Activated CD4-positive, alpha-beta memory T cell treated with anti-CD3 and anti-CD28 coated beads for 36 hours (primary cell): ENCODE measurements at regions not wholly inside any gene's neighbourhood (a gene's known extent, or its start where the extent isn't known, plus 50 kb on each side); places are given as distances from the start of the nearest gene placed in this dataset.

Experiments used
- CTCF ChIA-PET: fragments of 350-600 bp; sonication (Branson Sonifier 250); formaldehyde crosslinking; loops from one replicate; lab custom pipeline; 2021; ENCODE audit warnings: antibody characterized with exemption, inconsistent platforms; lab: Charles Lee
- POLR2A ChIA-PET: fragments of 350-600 bp; sonication (Branson Sonifier 250); formaldehyde crosslinking; loops from one replicate; lab custom pipeline; 2021; ENCODE audit warnings: antibody characterized with exemption; lab: Charles Lee
- DNase-seq: peaks from one replicate; pipeline ENCODE4 v3.0.0-alpha.2; 2020
- H3K27ac Mint-ChIP-seq: one replicate; pipeline ENCODE4 v1.8.0; 2021; ENCODE audit warnings: mixed read lengths
- H3K27me3 Mint-ChIP-seq: one replicate; pipeline ENCODE4 v1.8.0; 2021; ENCODE audit warnings: mixed read lengths
- H3K36me3 Mint-ChIP-seq: one replicate; pipeline ENCODE4 v1.8.0; 2021; ENCODE audit warnings: mixed read lengths
- H3K4me1 Mint-ChIP-seq: one replicate; pipeline ENCODE4 v1.8.0; 2021; ENCODE audit warnings: low read depth, mixed read lengths
- H3K4me3 Mint-ChIP-seq: one replicate; pipeline ENCODE4 v1.8.0; 2021; ENCODE audit warnings: mild to moderate bottlenecking, mixed read lengths
- H3K9me3 Mint-ChIP-seq: one replicate; pipeline ENCODE4 v1.8.0; 2021; ENCODE audit warnings: mixed read lengths
- intact Hi-C: fragments of 100-400 bp; cut with micrococcal nuclease; formaldehyde crosslinking; loops from one replicate; pipeline ENCODE4 v1.15.1; 2023

GRCh38 chr16:65842067-65842466 is 524.4 kb upstream of the CDH5 start:
- no peaks in the 10 kb centered on the region for H3K9me3 Mint-ChIP-seq
- ChIA-PET CTCF (no interaction called here), POLR2A (no interaction called here)
- no peaks in the 10 kb centered on the region for H3K36me3 Mint-ChIP-seq
- intact Hi-C loops: no loop called here
- no peak for DNase-seq
- H3K4me3 Mint-ChIP-seq: no peak overlapping the region
- no peak overlapping the region for H3K27ac Mint-ChIP-seq
- H3K27me3 Mint-ChIP-seq: no peaks in the 10 kb centered on the region
- no peaks in the 10 kb centered on the region for H3K4me1 Mint-ChIP-seq

- Mint-ChIP-seq H3K36me3 (no peaks in the 10 kb centered on the region), H3K27ac (no peak overlapping the region), H3K27me3 (no peaks in the 10 kb centered on the region), H3K4me1 (no peaks in the 10 kb centered on the region), H3K9me3 (no peaks in the 10 kb centered on the region), H3K4me3 (no peak overlapping the region)
- DNase-seq: no peak
- ChIA-PET POLR2A (no interaction called here), CTCF (no interaction called here)
- intact Hi-C loops: no loop called here
Observed at GRCh38 chr16:65838001-65838400, 528.5 kb upstream of the CDH5 start.

- Mint-ChIP-seq H3K27me3 (no peaks in the 10 kb centered on the region), H3K9me3 (no peaks in the 10 kb centered on the region), H3K27ac (no peak overlapping the region), H3K4me1 (no peaks in the 10 kb centered on the region), H3K36me3 (no peaks in the 10 kb centered on the region), H3K4me3 (no peak overlapping the region)
- POLR2A ChIA-PET: no interaction called here
- CTCF ChIA-PET: no interaction called here
- no peak for DNase-seq
- intact Hi-C loops: no loop called here
Observed at GRCh38 chr16:65837464-65837863, 529.0 kb upstream of the CDH5 start.

GRCh38 chr16:65834688-65835087 is 531.8 kb upstream of the CDH5 start:
- H3K4me1 Mint-ChIP-seq: no peaks in the 10 kb centered on the region
- no peaks in the 10 kb centered on the region for H3K27me3 Mint-ChIP-seq
- DNase-seq: no peak
- intact Hi-C loops: no loop called here
- H3K9me3 Mint-ChIP-seq: no peaks in the 10 kb centered on the region
- H3K27ac Mint-ChIP-seq: no peak overlapping the region
- H3K36me3 Mint-ChIP-seq: no peaks in the 10 kb centered on the region
- H3K4me3 Mint-ChIP-seq: no peak overlapping the region
- ChIA-PET CTCF (no interaction called here), POLR2A (no interaction called here)

- Mint-ChIP-seq H3K4me1 (no peaks in the 10 kb centered on the region), H3K27me3 (no peaks in the 10 kb centered on the region), H3K36me3 (no peaks in the 10 kb centered on the region), H3K4me3 (no peak overlapping the region), H3K27ac (no peak overlapping the region), H3K9me3 (no peaks in the 10 kb centered on the region)
- intact Hi-C loops: no loop called here
- DNase-seq: no peak
- ChIA-PET POLR2A (interaction anchor here (0.7 kb wide), 1 partner anchor 25 kb away, joined by 4 read pairs; no protein-coding TSS in a partner anchor), CTCF (no interaction called here)
Observed at GRCh38 chr16:65833171-65833871, 533.2 kb upstream of the CDH5 start.

GRCh38 chr16:65832679-65833078 is 533.8 kb upstream of the CDH5 start:
- no peak overlapping the region for H3K27ac Mint-ChIP-seq
- no peak overlapping the region for H3K4me3 Mint-ChIP-seq
- H3K36me3 Mint-ChIP-seq: no peaks in the 10 kb centered on the region
- intact Hi-C loops: no loop called here
- H3K9me3 Mint-ChIP-seq: no peaks in the 10 kb centered on the region
- no peaks in the 10 kb centered on the region for H3K4me1 Mint-ChIP-seq
- CTCF ChIA-PET: no interaction called here
- POLR2A ChIA-PET: no interaction called here
- no peak for DNase-seq
- H3K27me3 Mint-ChIP-seq: no peaks in the 10 kb centered on the region

- POLR2A ChIA-PET: no interaction called here
- no peaks in the 10 kb centered on the region for H3K36me3 Mint-ChIP-seq
- CTCF ChIA-PET: no interaction called here
- peaks cover 2% of the 10 kb centered on the region for H3K27me3 Mint-ChIP-seq
- H3K9me3 Mint-ChIP-seq: no peaks in the 10 kb centered on the region
- DNase-seq: no peak
- no peaks in the 10 kb centered on the region for H3K4me1 Mint-ChIP-seq
- no peak overlapping the region for H3K4me3 Mint-ChIP-seq
- intact Hi-C loops: no loop called here
- H3K27ac Mint-ChIP-seq: no peak overlapping the region
Observed at GRCh38 chr16:65831903-65832666, 534.4 kb upstream of the CDH5 start.

- H3K4me3 Mint-ChIP-seq: no peak overlapping the region
- intact Hi-C loops: no loop called here
- DNase-seq: no peak
- ChIA-PET CTCF (no interaction called here), POLR2A (no interaction called here)
- H3K27me3 Mint-ChIP-seq: peaks cover 2% of the 10 kb centered on the region
- no peaks in the 10 kb centered on the region for H3K4me1 Mint-ChIP-seq
- no peaks in the 10 kb centered on the region for H3K36me3 Mint-ChIP-seq
- H3K9me3 Mint-ChIP-seq: no peaks in the 10 kb centered on the region
- H3K27ac Mint-ChIP-seq: no peak overlapping the region
Observed at GRCh38 chr16:65829076-65829475, 537.4 kb upstream of the CDH5 start.

GRCh38 chr16:65828296-65828695 is 538.2 kb upstream of the CDH5 start:
- CTCF ChIA-PET: no interaction called here
- Mint-ChIP-seq H3K27me3 (peaks cover 2% of the 10 kb centered on the region), H3K27ac (no peak overlapping the region), H3K4me3 (no peak overlapping the region), H3K36me3 (no peaks in the 10 kb centered on the region), H3K4me1 (no peaks in the 10 kb centered on the region), H3K9me3 (no peaks in the 10 kb centered on the region)
- POLR2A ChIA-PET: no interaction called here
- intact Hi-C loops: no loop called here
- DNase-seq: no peak

- H3K4me3 Mint-ChIP-seq: no peak overlapping the region
- peaks cover 2% of the 10 kb centered on the region for H3K27me3 Mint-ChIP-seq
- H3K9me3 Mint-ChIP-seq: no peaks in the 10 kb centered on the region
- no peaks in the 10 kb centered on the region for H3K4me1 Mint-ChIP-seq
- no peak overlapping the region for H3K27ac Mint-ChIP-seq
- ChIA-PET CTCF (no interaction called here), POLR2A (no interaction called here)
- no peak for DNase-seq
- no peaks in the 10 kb centered on the region for H3K36me3 Mint-ChIP-seq
- intact Hi-C loops: no loop called here
Observed at GRCh38 chr16:65827231-65827630, 539.3 kb upstream of the CDH5 start.

- no peak for DNase-seq
- Mint-ChIP-seq H3K27ac (no peak overlapping the region), H3K4me3 (no peak overlapping the region), H3K36me3 (no peaks in the 10 kb centered on the region), H3K9me3 (no peaks in the 10 kb centered on the region), H3K4me1 (no peaks in the 10 kb centered on the region), H3K27me3 (peaks cover 2% of the 10 kb centered on the region)
- ChIA-PET POLR2A (no interaction called here), CTCF (no interaction called here)
- intact Hi-C loops: no loop called here
Observed at GRCh38 chr16:65825191-65825856, 541.2 kb upstream of the CDH5 start.

- intact Hi-C loops: no loop called here
- Mint-ChIP-seq H3K27ac (no peak overlapping the region), H3K36me3 (no peaks in the 10 kb centered on the region), H3K4me1 (no peaks in the 10 kb centered on the region), H3K4me3 (no peak overlapping the region), H3K9me3 (no peaks in the 10 kb centered on the region), H3K27me3 (no peaks in the 10 kb centered on the region)
- CTCF ChIA-PET: no interaction called here
- DNase-seq: no peak
- POLR2A ChIA-PET: no interaction called here
Observed at GRCh38 chr16:65822148-65822547, 544.3 kb upstream of the CDH5 start.
